HepG2 (cell line): ENCODE measurements at regions not wholly inside any gene's neighbourhood (a gene's known extent, or its start where the extent isn't known, plus 50 kb on each side); places are given as distances from the start of the nearest gene placed in this dataset.

Experiments
- ATAC-seq: fragments of 200-7000 bp; cut with Tn5 transposase; 3 replicates; pipeline ENCODE4 v1.9.1; 2020; ENCODE audit warnings: mild to moderate bottlenecking, moderate library complexity
- BruUV-seq: library from RNA; stranded (reverse); fragments of 400-500 nt; replicated peaks from 2 replicates; lab custom pipeline; 2021; lab: Mats Ljungman, UMichigan
- CTCF ChIA-PET: fragments of 300-600 bp; formaldehyde crosslinking; extraction: SDS; loops from one replicate; lab custom pipeline; 2021; ENCODE audit warnings: low total read pairs, inconsistent platforms, low intra/inter-chr PET ratio; lab: Yijun Ruan, JAX
- POLR2A ChIA-PET: fragments of 350-600 bp; sonication (Branson Sonifier 250); formaldehyde crosslinking; loops from one replicate; lab custom pipeline; 2020; ENCODE audit warnings: antibody characterized with exemption, inconsistent platforms; lab: Yijun Ruan, JAX
- DNase-seq: peaks from one replicate; pipeline ENCODE4 v3.0.0-alpha.2; 2015; ENCODE audit warnings: low spot score
- FAIRE-seq: peaks from 3 replicates; lab custom pipeline; 2011; peaks lifted over from hg19 to GRCh38; lab: Jason Lieb, UNC
- H2AFZ ChIP-seq: one replicate; pipeline ENCODE4 v1.6.1; 2011; ENCODE audit warnings: low read length, inconsistent platforms
- H3K27ac ChIP-seq: fragments of 300-600 bp; 3 replicates; pipeline ENCODE4 v1.8.0; 2011; ENCODE audit warnings: mixed run types, mild to moderate bottlenecking, mixed read lengths, low read length, inconsistent platforms; ENCODE audit not compliant: insufficient read depth; ENCODE audit errors: extremely low read length
- H3K27me3 ChIP-seq, 2 experiments: fragments of 200-600 bp in 1 of 2; 2 replicates in 1 of 2; 3 replicates in 1 of 2; pipeline versions ENCODE4 v1.6.0 to v1.8.0; 2011; ENCODE audit warnings: low read length in 2 of 2, mild to moderate bottlenecking in 2 of 2, moderate library complexity in 2 of 2, inconsistent platforms in 1 of 2; ENCODE audit not compliant: insufficient read depth in 2 of 2, control insufficient read depth in 1 of 2
- H3K36me3 ChIP-seq, 2 experiments: fragments of 200-600 bp in 1 of 2; replicated peaks in 1 of 2; 2 replicates in 1 of 2; 3 replicates in 1 of 2; pipeline versions ENCODE4 v1.5.1 to v1.8.0; 2011; ENCODE audit warnings: low read length in 2 of 2, inconsistent platforms in 1 of 2; ENCODE audit not compliant: insufficient read depth in 2 of 2, control insufficient read depth in 1 of 2
- H3K4me1 ChIP-seq: 2 replicates; pipeline ENCODE4 v1.5.1; 2012; ENCODE audit warnings: low read length, inconsistent platforms; ENCODE audit not compliant: insufficient read depth
- H3K4me2 ChIP-seq: 2 replicates; pipeline ENCODE4 v1.6.0; 2011; ENCODE audit warnings: low read depth, low read length, inconsistent platforms
- H3K4me3 ChIP-seq, 3 experiments: fragments of 200-600 bp in 1 of 3; sonication (generic), shearing (Covaris generic) in 1 of 3; replicated peaks in 1 of 3; 2 replicates each; pipeline ENCODE4 v1.5.1; 2011 to 2016; ENCODE audit warnings: low read length in 3 of 3, inconsistent platforms in 2 of 3, low read depth in 2 of 3, mild to moderate bottlenecking in 2 of 3, control low read depth in 1 of 3, mixed read lengths in 1 of 3; ENCODE audit not compliant: insufficient read depth in 1 of 3
- H3K79me2 ChIP-seq: one replicate; pipeline ENCODE4 v1.6.1; 2011; ENCODE audit warnings: low read length, inconsistent platforms; ENCODE audit not compliant: insufficient read depth
- H3K9ac ChIP-seq: 2 replicates; pipeline ENCODE4 v1.6.0; 2011; ENCODE audit warnings: mild to moderate bottlenecking, low read depth, low read length, inconsistent platforms; ENCODE audit not compliant: insufficient read depth
- H3K9me3 ChIP-seq: 2 replicates; pipeline ENCODE4 v1.5.1; 2012; ENCODE audit warnings: mild to moderate bottlenecking, low read length
- H4K20me1 ChIP-seq: 2 replicates; pipeline ENCODE4 v1.6.0; 2011; ENCODE audit warnings: inconsistent platforms, mild to moderate bottlenecking, low read length, moderate library complexity; ENCODE audit not compliant: insufficient read depth
- ARID2 ChIP-seq: sonication (generic); formaldehyde crosslinking; IDR thresholded peaks from 2 replicates; pipeline ENCODE4 v1.8.1; 2022; ENCODE audit warnings: mild to moderate bottlenecking, missing genetic modification reagents, borderline replicate concordance
- ATF7-NPFF ChIP-seq: sonication (generic); formaldehyde crosslinking; IDR thresholded peaks from 2 replicates; pipeline ENCODE4 v1.8.1; 2023; ENCODE audit warnings: mild to moderate bottlenecking, low read depth, missing genetic modification reagents, moderate library complexity
- HNF4A ChIP-seq: sonication (generic); formaldehyde crosslinking; IDR thresholded peaks from 2 replicates; pipeline ENCODE4 v1.4.0; 2020; ENCODE audit warnings: missing genetic modification reagents
- KLF13 ChIP-seq: sonication (generic); formaldehyde crosslinking; IDR thresholded peaks from 2 replicates; pipeline ENCODE4 v1.4.0; 2020; ENCODE audit warnings: mild to moderate bottlenecking, missing genetic modification reagents
- NR2F2 ChIP-seq: IDR thresholded peaks from 2 replicates; pipeline ENCODE4 v1.6.1; 2012; ENCODE audit warnings: low read depth, inconsistent platforms, borderline replicate concordance
- NRL ChIP-seq: sonication (generic); formaldehyde crosslinking; IDR thresholded peaks from 2 replicates; pipeline ENCODE4 v1.5.0; 2020; ENCODE audit warnings: missing genetic modification reagents, mild to moderate bottlenecking, moderate library complexity, borderline replicate concordance
- SIN3A ChIP-seq: IDR thresholded peaks from 2 replicates; pipeline ENCODE4 v1.6.1; 2011; ENCODE audit warnings: low read depth, mild to moderate bottlenecking, control low read depth, low read length, borderline replicate concordance
- TCF7 ChIP-seq: sonication (generic); IDR thresholded peaks from 2 replicates; pipeline ENCODE4 v1.6.1; 2016; ENCODE audit warnings: antibody characterized with exemption, low read depth
- ZFP36 ChIP-seq: fragments of 150-350 bp; IDR thresholded peaks from 2 replicates; pipeline ENCODE4 v1.6.1; 2018; ENCODE audit warnings: borderline replicate concordance, low read length, low read depth; ENCODE audit not compliant: partially characterized antibody
- ZNF263 ChIP-seq: sonication (generic); formaldehyde crosslinking; IDR thresholded peaks from 2 replicates; pipeline ENCODE4 v1.4.0; 2020; ENCODE audit warnings: missing genetic modification reagents
- ZNF746 ChIP-seq: sonication (generic); formaldehyde crosslinking; IDR thresholded peaks from 2 replicates; pipeline ENCODE4 v1.8.0; 2022; ENCODE audit warnings: mild to moderate bottlenecking, missing genetic modification reagents
- WGBS: methylation state at CpG from one replicate; pipeline ENCODE4 v1.1.6; 2017; ENCODE audit warnings: low lambda C conversion rate; 5-methylcytosine and 5-hydroxymethylcytosine counted together
- in situ Hi-C: cut with HindIII; loops from 2 replicates; pipeline ENCODE4 v1.10.0; 2017; ENCODE audit warnings: low pct_unique_long_range_greater_than_20kb; ENCODE audit not compliant: extremely low pct_ligation_motif_present
- intact Hi-C: fragments of 100-400 bp; cut with micrococcal nuclease; formaldehyde crosslinking; loops from one replicate; pipeline ENCODE4 v1.10.0; 2022; ENCODE audit not compliant: unreplicated experiment
- TF ChIP-seq, protein P1 (sequence below): sonication (generic); formaldehyde crosslinking; conservative IDR thresholded peaks from 2 replicates; pipeline ENCODE4 v1.4.0; 2020; ENCODE audit warnings: missing genetic modification reagents
- TF ChIP-seq, protein P2 (sequence below): sonication (generic); formaldehyde crosslinking; IDR thresholded peaks from 2 replicates; pipeline ENCODE4 v1.4.0; 2020; ENCODE audit warnings: missing genetic modification reagents

DNA sequence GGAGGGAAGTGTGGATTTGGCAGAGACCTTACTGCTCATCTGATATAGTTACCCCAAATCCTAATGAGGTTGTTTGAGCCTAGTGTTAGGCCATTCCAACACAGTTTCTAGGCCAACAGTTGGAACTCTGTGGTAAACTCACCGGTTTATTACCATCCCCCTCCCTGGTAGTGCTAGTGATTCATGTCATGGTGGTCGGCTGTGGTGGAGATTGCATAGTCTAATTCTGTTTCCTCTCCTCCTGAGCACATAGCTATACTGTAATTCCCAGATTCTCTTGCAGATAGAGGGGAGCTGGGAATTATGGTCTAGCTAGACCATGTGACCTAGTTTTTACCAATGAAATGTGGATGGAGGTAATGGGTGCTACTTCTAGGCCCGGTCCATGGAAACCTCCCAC is 123.7 kb upstream of the KIF26B start:
- H4K20me1 ChIP-seq = no peaks in the 10 kb centered on the region
- intact Hi-C loops (no loop called here), in situ Hi-C loops (loop anchor here (25.0 kb wide), 1 partner anchor 419 kb away; no protein-coding TSS in a partner anchor)
- ChIA-PET CTCF (no interaction called here), POLR2A (no interaction called here)
- DNase-seq = no peak
- H3K9ac ChIP-seq = no peak overlapping the region
- BruUV-seq = no TSS peak
- no peaks in the 10 kb centered on the region for H3K79me2 ChIP-seq
- no peaks in the 10 kb centered on the region for H3K27me3 ChIP-seq
- no peaks in the 10 kb centered on the region for H3K4me1 ChIP-seq
- no peak overlapping the region for H3K27ac ChIP-seq
- no peak overlapping the region for H3K4me3 ChIP-seq
- no peak for FAIRE-seq
- no peak overlapping the region for H3K4me2 ChIP-seq
- no peak for ATAC-seq
- no peak overlapping the region for H2AFZ ChIP-seq
- TF ChIP-seq TCF7 = no peak
- TF ChIP-seq ATF7-NPFF = no peak
- no peak for TF ChIP-seq NRL
- TF ChIP-seq ZNF746 (CRISPR knock-in tag) = no peak
- no peak for TF ChIP-seq ARID2 (CRISPR knock-in tag)
- no peak for TF ChIP-seq ZFP36
- TF ChIP-seq, protein P1, sequence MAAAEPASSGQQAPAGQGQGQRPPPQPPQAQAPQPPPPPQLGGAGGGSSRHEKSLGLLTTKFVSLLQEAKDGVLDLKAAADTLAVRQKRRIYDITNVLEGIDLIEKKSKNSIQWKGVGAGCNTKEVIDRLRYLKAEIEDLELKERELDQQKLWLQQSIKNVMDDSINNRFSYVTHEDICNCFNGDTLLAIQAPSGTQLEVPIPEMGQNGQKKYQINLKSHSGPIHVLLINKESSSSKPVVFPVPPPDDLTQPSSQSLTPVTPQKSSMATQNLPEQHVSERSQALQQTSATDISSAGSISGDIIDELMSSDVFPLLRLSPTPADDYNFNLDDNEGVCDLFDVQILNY (CRISPR knock-in tag) = no peak
- TF ChIP-seq SIN3A = no peak
- TF ChIP-seq, protein P2, sequence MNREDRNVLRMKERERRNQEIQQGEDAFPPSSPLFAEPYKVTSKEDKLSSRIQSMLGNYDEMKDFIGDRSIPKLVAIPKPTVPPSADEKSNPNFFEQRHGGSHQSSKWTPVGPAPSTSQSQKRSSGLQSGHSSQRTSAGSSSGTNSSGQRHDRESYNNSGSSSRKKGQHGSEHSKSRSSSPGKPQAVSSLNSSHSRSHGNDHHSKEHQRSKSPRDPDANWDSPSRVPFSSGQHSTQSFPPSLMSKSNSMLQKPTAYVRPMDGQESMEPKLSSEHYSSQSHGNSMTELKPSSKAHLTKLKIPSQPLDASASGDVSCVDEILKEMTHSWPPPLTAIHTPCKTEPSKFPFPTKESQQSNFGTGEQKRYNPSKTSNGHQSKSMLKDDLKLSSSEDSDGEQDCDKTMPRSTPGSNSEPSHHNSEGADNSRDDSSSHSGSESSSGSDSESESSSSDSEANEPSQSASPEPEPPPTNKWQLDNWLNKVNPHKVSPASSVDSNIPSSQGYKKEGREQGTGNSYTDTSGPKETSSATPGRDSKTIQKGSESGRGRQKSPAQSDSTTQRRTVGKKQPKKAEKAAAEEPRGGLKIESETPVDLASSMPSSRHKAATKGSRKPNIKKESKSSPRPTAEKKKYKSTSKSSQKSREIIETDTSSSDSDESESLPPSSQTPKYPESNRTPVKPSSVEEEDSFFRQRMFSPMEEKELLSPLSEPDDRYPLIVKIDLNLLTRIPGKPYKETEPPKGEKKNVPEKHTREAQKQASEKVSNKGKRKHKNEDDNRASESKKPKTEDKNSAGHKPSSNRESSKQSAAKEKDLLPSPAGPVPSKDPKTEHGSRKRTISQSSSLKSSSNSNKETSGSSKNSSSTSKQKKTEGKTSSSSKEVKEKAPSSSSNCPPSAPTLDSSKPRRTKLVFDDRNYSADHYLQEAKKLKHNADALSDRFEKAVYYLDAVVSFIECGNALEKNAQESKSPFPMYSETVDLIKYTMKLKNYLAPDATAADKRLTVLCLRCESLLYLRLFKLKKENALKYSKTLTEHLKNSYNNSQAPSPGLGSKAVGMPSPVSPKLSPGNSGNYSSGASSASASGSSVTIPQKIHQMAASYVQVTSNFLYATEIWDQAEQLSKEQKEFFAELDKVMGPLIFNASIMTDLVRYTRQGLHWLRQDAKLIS (CRISPR knock-in tag) = no peak
- no peak for TF ChIP-seq NR2F2
- no peak for TF ChIP-seq ZNF263 (CRISPR knock-in tag)
- no peak for TF ChIP-seq KLF13 (CRISPR knock-in tag)
- TF ChIP-seq HNF4A = no peak
- TF ChIP-seq, all 625 proteins: peak for 0
- WGBS = 93% methylated on average over 3 of the region's 3 CpGs
- Histone ChIP-seq H3K9me3 (no peaks in the 10 kb centered on the region), H3K36me3 (no peaks in the 10 kb centered on the region)
